C4-2B (cell line): ENCODE measurements at regions not wholly inside any gene's neighbourhood (a gene's known extent, or its start where the extent isn't known, plus 50 kb on each side); places are given as distances from the start of the nearest gene placed in this dataset.

ENCODE experiments used
- H3K27ac ChIP-seq: fragments of 450-650 bp; 2 replicates; pipeline ENCODE4 v1.5.1; 2017
- CTCF ChIP-seq: fragments of 450-650 bp; conservative IDR thresholded peaks from 2 replicates; pipeline ENCODE4 v1.5.1; 2017; ENCODE audit warnings: mild to moderate bottlenecking
- ZFX ChIP-seq: fragments of 450-650 bp; IDR thresholded peaks from 2 replicates; pipeline ENCODE4 v1.6.1; 2017

GRCh38 chr6:152845421-152845820 is 94.8 kb downstream of the VIP start:
- TF ChIP-seq CTCF (no peak), ZFX (no peak)
- H3K27ac ChIP-seq: no peak overlapping the region

GRCh38 chr6:152846825-152847224 is 96.2 kb downstream of the VIP start:
- no peak overlapping the region for H3K27ac ChIP-seq
- no peak for TF ChIP-seq ZFX
- no peak for TF ChIP-seq CTCF

GRCh38 chr6:152848919-152849318 is 98.3 kb downstream of the VIP start:
- no peak overlapping the region for H3K27ac ChIP-seq
- TF ChIP-seq ZFX: no peak
- TF ChIP-seq CTCF: no peak

GRCh38 chr6:152854086-152854795 is 103.6 kb downstream of the VIP start:
- TF ChIP-seq ZFX (no peak), CTCF (no peak)

GRCh38 chr6:152858141-152858540 is 107.5 kb downstream of the VIP start:
- no peak for TF ChIP-seq CTCF
- TF ChIP-seq ZFX: no peak
- H3K27ac ChIP-seq: no peak overlapping the region

More at GRCh38 chr6:152854086-152854795, 103.6 kb downstream of the VIP start:
- no peak overlapping the region for H3K27ac ChIP-seq

GRCh38 chr6:152859225-152859624 is 108.6 kb downstream of the VIP start:
- TF ChIP-seq CTCF: no peak
- TF ChIP-seq ZFX: no peak
- H3K27ac ChIP-seq: no peak overlapping the region

GRCh38 chr6:152863618-152864326 is 113.2 kb downstream of the VIP start:
- no peak overlapping the region for H3K27ac ChIP-seq
- TF ChIP-seq ZFX (no peak), CTCF (peak; percentile 76)
